ENCODE measurements at regions not wholly inside any gene's neighbourhood (a gene's known extent, or its start where the extent isn't known, plus 50 kb on each side); places are given as distances from the start of the nearest gene placed in this dataset.

DNA sequence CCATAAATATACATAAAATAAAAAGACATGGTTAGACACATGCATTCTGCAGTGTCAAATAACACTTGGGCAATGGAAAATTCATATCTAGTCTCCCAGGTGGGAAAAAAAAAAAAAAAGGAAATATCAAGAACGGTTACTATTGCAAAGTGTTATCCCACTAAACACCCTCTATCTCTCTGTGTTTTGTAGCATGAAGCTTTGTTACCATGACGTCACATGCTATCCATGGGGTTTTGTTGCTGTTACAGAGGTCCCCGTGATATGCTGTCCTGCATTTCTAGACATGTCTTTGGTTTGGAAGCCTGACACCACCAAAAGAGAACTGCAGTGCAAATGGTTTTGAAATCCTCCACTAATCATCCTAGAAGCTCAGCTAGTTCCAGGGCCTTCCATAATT lies 50.7 kb upstream of the TLR3 start:
- TF ChIP-seq CHD1 (IDR thresholded peaks at IDR 0.05; ENCODE audit: low read depth, low read length) = no peak
- no peak for TF ChIP-seq SP1 (IDR thresholded peaks at IDR 0.05; ENCODE audit: low read depth, low read length)
- TF ChIP-seq KDM1A (IDR thresholded peaks at IDR 0.05; ENCODE audit: borderline replicate concordance, low read length) = no peak
- TF ChIP-seq RAD21 (IDR thresholded peaks at IDR 0.05 in 1 of 2, conservative IDR thresholded peaks at IDR 0.05 in 1 of 2; ENCODE audit: low read depth in 2 of 2, low read length in 2 of 2) = no peak
- TF ChIP-seq POLR2A (IDR thresholded peaks at IDR 0.05; ENCODE audit: control extremely low read depth in 1 of 2, low read depth in 2 of 2, low read length in 2 of 2) = no peak
- TF ChIP-seq, protein P1, sequence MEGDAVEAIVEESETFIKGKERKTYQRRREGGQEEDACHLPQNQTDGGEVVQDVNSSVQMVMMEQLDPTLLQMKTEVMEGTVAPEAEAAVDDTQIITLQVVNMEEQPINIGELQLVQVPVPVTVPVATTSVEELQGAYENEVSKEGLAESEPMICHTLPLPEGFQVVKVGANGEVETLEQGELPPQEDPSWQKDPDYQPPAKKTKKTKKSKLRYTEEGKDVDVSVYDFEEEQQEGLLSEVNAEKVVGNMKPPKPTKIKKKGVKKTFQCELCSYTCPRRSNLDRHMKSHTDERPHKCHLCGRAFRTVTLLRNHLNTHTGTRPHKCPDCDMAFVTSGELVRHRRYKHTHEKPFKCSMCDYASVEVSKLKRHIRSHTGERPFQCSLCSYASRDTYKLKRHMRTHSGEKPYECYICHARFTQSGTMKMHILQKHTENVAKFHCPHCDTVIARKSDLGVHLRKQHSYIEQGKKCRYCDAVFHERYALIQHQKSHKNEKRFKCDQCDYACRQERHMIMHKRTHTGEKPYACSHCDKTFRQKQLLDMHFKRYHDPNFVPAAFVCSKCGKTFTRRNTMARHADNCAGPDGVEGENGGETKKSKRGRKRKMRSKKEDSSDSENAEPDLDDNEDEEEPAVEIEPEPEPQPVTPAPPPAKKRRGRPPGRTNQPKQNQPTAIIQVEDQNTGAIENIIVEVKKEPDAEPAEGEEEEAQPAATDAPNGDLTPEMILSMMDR (IDR thresholded peaks at IDR 0.05; ENCODE audit: control extremely low read depth in 1 of 3, insufficient read depth in 1 of 3, low read depth in 1 of 3, low read length in 3 of 3) = no peak

Data from H1 (cell line).